ENCODE measurements at regions not wholly inside any gene's neighbourhood (a gene's known extent, or its start where the extent isn't known, plus 50 kb on each side); places are given as distances from the start of the nearest gene placed in this dataset.

- TF ChIP-seq CTCF (IDR thresholded peaks at IDR 0.05) (no peak), POLR2A (IDR thresholded peaks at IDR 0.05) (no peak)
Observed at GRCh38 chr5:72682561-72682960, 133.9 kb upstream of the TNPO1 start.
